GM23338 (cell line): ENCODE measurements at regions not wholly inside any gene's neighbourhood (a gene's known extent, or its start where the extent isn't known, plus 50 kb on each side); places are given as distances from the start of the nearest gene placed in this dataset.

Source experiments
- CREB1 ChIP-seq: fragments of 250-450 bp; sonication (Bioruptor Pico); IDR thresholded peaks from 2 replicates; pipeline ENCODE4 v1.5.0; 2020; ENCODE audit warnings: low read depth, mild to moderate bottlenecking, moderate library complexity
- EZH2 ChIP-seq: fragments of 200-600 bp; sonication (generic); IDR thresholded peaks from one replicate; pipeline ENCODE4 v1.8.0; 2017; ENCODE audit warnings: antibody characterized with exemption, mild to moderate bottlenecking, low read depth; ENCODE audit not compliant: unreplicated experiment
- EZH2phosphoT487 ChIP-seq: fragments of 200-600 bp; sonication (generic); IDR thresholded peaks from one replicate; pipeline ENCODE4 v1.8.1; 2018; ENCODE audit warnings: antibody characterized with exemption; ENCODE audit not compliant: unreplicated experiment
- JUNB ChIP-seq: IDR thresholded peaks from one replicate; pipeline ENCODE4 v1.6.1; 2016; ENCODE audit warnings: antibody characterized with exemption; ENCODE audit not compliant: unreplicated experiment
- NANOG ChIP-seq: IDR thresholded peaks from 2 replicates; pipeline ENCODE4 v1.6.1; 2016; ENCODE audit warnings: antibody characterized with exemption, borderline replicate concordance
- POLR2AphosphoS5 ChIP-seq: IDR thresholded peaks from 2 replicates; pipeline ENCODE4 v1.6.1; 2016; ENCODE audit warnings: antibody characterized with exemption, low read depth
- STAT1 ChIP-seq: IDR thresholded peaks from one replicate; pipeline ENCODE4 v1.6.1; 2016; ENCODE audit warnings: antibody characterized with exemption; ENCODE audit not compliant: unreplicated experiment
- ZNF331 ChIP-seq: fragments of 250-450 bp; sonication (Bioruptor Pico); IDR thresholded peaks from 2 replicates; pipeline ENCODE4 v1.5.0; 2020; ENCODE audit warnings: low read depth, mild to moderate bottlenecking, moderate library complexity
- TF ChIP-seq, protein P1 (sequence below), 2 experiments: fragments of 200-600 bp in 1 of 2; sonication (generic) in 1 of 2; conservative IDR thresholded peaks; 2 replicates each; pipeline versions ENCODE4 v1.5.1 to v1.6.1; 2016 to 2017; ENCODE audit warnings: antibody characterized with exemption in 2 of 2, low read depth in 2 of 2, mild to moderate bottlenecking in 2 of 2, moderate library complexity in 1 of 2
- TF ChIP-seq, protein P2 (sequence below): IDR thresholded peaks from one replicate; pipeline ENCODE4 v1.6.1; 2018; ENCODE audit warnings: antibody characterized with exemption; ENCODE audit not compliant: unreplicated experiment
- TF ChIP-seq, protein P3 (sequence below): fragments of 250-450 bp; sonication (Bioruptor Pico); IDR thresholded peaks from 2 replicates; pipeline ENCODE4 v1.5.0; 2020; ENCODE audit warnings: mild to moderate bottlenecking, moderate library complexity

DNA sequence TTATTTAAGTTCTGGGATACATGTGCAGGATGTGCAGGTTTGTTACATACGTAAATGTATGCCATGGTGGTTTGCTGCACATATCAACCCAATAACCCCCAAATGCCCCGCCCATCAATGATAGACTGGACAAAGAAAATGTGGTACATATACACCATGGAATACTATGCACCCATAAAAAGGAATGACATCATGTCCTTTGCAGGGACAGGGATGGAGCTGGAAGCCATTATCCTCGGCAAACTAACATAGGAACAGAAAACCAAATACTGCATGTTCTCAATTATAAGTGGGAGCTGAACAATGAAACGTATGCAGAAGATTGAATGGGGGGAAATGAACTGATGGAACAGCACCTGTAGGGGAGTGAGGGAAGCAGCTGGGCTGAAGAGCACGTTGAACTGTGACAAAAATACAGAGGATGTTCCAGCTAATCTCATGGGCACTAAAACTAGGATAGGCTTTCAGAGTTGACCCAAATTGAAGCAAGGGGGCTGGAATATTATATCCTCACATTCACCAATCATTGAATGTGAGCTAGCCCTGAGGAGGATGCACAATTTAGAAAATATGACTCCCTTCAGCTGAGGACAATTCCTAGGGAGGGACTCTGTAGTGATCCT lies 70.5 kb upstream of the OSMR start:
- TF ChIP-seq, protein P1, sequence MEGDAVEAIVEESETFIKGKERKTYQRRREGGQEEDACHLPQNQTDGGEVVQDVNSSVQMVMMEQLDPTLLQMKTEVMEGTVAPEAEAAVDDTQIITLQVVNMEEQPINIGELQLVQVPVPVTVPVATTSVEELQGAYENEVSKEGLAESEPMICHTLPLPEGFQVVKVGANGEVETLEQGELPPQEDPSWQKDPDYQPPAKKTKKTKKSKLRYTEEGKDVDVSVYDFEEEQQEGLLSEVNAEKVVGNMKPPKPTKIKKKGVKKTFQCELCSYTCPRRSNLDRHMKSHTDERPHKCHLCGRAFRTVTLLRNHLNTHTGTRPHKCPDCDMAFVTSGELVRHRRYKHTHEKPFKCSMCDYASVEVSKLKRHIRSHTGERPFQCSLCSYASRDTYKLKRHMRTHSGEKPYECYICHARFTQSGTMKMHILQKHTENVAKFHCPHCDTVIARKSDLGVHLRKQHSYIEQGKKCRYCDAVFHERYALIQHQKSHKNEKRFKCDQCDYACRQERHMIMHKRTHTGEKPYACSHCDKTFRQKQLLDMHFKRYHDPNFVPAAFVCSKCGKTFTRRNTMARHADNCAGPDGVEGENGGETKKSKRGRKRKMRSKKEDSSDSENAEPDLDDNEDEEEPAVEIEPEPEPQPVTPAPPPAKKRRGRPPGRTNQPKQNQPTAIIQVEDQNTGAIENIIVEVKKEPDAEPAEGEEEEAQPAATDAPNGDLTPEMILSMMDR (conservative IDR thresholded peaks at IDR 0.05; ENCODE audit: low read depth in 2 of 2), result no peak
- TF ChIP-seq ZNF331 (CRISPR knock-in tag), result no peak
- TF ChIP-seq POLR2AphosphoS5, result no peak
- TF ChIP-seq EZH2phosphoT487, result no peak
- TF ChIP-seq, protein P2, sequence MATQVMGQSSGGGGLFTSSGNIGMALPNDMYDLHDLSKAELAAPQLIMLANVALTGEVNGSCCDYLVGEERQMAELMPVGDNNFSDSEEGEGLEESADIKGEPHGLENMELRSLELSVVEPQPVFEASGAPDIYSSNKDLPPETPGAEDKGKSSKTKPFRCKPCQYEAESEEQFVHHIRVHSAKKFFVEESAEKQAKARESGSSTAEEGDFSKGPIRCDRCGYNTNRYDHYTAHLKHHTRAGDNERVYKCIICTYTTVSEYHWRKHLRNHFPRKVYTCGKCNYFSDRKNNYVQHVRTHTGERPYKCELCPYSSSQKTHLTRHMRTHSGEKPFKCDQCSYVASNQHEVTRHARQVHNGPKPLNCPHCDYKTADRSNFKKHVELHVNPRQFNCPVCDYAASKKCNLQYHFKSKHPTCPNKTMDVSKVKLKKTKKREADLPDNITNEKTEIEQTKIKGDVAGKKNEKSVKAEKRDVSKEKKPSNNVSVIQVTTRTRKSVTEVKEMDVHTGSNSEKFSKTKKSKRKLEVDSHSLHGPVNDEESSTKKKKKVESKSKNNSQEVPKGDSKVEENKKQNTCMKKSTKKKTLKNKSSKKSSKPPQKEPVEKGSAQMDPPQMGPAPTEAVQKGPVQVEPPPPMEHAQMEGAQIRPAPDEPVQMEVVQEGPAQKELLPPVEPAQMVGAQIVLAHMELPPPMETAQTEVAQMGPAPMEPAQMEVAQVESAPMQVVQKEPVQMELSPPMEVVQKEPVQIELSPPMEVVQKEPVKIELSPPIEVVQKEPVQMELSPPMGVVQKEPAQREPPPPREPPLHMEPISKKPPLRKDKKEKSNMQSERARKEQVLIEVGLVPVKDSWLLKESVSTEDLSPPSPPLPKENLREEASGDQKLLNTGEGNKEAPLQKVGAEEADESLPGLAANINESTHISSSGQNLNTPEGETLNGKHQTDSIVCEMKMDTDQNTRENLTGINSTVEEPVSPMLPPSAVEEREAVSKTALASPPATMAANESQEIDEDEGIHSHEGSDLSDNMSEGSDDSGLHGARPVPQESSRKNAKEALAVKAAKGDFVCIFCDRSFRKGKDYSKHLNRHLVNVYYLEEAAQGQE, result no peak
- TF ChIP-seq EZH2, result no peak
- no peak for TF ChIP-seq CREB1 (CRISPR knock-in tag)
- TF ChIP-seq STAT1, result no peak
- no peak for TF ChIP-seq JUNB
- TF ChIP-seq, protein P3, sequence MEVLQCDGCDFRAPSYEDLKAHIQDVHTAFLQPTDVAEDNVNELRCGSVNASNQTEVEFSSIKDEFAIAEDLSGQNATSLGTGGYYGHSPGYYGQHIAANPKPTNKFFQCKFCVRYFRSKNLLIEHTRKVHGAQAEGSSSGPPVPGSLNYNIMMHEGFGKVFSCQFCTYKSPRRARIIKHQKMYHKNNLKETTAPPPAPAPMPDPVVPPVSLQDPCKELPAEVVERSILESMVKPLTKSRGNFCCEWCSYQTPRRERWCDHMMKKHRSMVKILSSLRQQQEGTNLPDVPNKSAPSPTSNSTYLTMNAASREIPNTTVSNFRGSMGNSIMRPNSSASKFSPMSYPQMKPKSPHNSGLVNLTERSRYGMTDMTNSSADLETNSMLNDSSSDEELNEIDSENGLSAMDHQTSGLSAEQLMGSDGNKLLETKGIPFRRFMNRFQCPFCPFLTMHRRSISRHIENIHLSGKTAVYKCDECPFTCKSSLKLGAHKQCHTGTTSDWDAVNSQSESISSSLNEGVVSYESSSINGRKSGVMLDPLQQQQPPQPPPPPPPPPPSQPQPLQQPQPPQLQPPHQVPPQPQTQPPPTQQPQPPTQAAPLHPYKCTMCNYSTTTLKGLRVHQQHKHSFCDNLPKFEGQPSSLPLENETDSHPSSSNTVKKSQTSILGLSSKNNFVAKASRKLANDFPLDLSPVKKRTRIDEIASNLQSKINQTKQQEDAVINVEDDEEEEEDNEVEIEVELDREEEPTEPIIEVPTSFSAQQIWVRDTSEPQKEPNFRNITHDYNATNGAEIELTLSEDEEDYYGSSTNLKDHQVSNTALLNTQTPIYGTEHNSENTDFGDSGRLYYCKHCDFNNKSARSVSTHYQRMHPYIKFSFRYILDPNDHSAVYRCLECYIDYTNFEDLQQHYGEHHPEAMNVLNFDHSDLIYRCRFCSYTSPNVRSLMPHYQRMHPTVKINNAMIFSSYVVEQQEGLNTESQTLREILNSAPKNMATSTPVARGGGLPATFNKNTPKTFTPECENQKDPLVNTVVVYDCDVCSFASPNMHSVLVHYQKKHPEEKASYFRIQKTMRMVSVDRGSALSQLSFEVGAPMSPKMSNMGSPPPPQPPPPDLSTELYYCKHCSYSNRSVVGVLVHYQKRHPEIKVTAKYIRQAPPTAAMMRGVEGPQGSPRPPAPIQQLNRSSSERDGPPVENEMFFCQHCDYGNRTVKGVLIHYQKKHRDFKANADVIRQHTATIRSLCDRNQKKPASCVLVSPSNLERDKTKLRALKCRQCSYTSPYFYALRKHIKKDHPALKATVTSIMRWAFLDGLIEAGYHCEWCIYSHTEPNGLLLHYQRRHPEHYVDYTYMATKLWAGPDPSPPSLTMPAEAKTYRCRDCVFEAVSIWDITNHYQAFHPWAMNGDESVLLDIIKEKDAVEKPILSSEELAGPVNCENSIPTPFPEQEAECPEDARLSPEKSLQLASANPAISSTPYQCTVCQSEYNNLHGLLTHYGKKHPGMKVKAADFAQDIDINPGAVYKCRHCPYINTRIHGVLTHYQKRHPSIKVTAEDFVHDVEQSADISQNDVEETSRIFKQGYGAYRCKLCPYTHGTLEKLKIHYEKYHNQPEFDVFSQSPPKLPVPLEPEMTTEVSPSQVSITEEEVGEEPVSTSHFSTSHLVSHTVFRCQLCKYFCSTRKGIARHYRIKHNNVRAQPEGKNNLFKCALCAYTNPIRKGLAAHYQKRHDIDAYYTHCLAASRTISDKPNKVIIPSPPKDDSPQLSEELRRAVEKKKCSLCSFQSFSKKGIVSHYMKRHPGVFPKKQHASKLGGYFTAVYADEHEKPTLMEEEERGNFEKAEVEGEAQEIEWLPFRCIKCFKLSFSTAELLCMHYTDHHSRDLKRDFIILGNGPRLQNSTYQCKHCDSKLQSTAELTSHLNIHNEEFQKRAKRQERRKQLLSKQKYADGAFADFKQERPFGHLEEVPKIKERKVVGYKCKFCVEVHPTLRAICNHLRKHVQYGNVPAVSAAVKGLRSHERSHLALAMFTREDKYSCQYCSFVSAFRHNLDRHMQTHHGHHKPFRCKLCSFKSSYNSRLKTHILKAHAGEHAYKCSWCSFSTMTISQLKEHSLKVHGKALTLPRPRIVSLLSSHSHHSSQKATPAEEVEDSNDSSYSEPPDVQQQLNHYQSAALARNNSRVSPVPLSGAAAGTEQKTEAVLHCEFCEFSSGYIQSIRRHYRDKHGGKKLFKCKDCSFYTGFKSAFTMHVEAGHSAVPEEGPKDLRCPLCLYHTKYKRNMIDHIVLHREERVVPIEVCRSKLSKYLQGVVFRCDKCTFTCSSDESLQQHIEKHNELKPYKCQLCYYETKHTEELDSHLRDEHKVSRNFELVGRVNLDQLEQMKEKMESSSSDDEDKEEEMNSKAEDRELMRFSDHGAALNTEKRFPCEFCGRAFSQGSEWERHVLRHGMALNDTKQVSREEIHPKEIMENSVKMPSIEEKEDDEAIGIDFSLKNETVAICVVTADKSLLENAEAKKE (CRISPR knock-in tag), result no peak
- no peak for TF ChIP-seq NANOG
